Upper lobe of left lung (tissue), 4 donors: ENCODE measurements at regions not wholly inside any gene's neighbourhood (a gene's known extent, or its start where the extent isn't known, plus 50 kb on each side); places are given as distances from the start of the nearest gene placed in this dataset.

ENCODE experiments used
- EP300 ChIP-seq, 4 donors: sonication (generic); formaldehyde crosslinking; IDR thresholded peaks; one replicate each; pipeline ENCODE4 v1.5.1; 2017; ENCODE audit warnings: antibody characterized with exemption in 4 of 4, control low read depth in 2 of 4
- POLR2A ChIP-seq, 4 donors: fragments of 450-650 bp; IDR thresholded peaks; one replicate each; pipeline ENCODE4 v1.5.1; 2016 to 2017; ENCODE audit warnings: antibody characterized with exemption in 4 of 4, mild to moderate bottlenecking in 2 of 4
- POLR2AphosphoS5 ChIP-seq, 2 donors: sonication (generic); formaldehyde crosslinking; IDR thresholded peaks; one replicate each; pipeline ENCODE4 v1.5.1; 2017; ENCODE audit warnings: antibody characterized with exemption in 2 of 2
- TF ChIP-seq, protein P1 (sequence below), 6 experiments: fragments of 450-650 bp in 4 of 6; fragments of 200-600 bp in 2 of 6; sonication (generic) in 2 of 6; IDR thresholded peaks; one replicate each; pipeline ENCODE4 v1.5.1; 2016 to 2019; ENCODE audit warnings: antibody characterized with exemption in 6 of 6

- TF ChIP-seq, protein P1, sequence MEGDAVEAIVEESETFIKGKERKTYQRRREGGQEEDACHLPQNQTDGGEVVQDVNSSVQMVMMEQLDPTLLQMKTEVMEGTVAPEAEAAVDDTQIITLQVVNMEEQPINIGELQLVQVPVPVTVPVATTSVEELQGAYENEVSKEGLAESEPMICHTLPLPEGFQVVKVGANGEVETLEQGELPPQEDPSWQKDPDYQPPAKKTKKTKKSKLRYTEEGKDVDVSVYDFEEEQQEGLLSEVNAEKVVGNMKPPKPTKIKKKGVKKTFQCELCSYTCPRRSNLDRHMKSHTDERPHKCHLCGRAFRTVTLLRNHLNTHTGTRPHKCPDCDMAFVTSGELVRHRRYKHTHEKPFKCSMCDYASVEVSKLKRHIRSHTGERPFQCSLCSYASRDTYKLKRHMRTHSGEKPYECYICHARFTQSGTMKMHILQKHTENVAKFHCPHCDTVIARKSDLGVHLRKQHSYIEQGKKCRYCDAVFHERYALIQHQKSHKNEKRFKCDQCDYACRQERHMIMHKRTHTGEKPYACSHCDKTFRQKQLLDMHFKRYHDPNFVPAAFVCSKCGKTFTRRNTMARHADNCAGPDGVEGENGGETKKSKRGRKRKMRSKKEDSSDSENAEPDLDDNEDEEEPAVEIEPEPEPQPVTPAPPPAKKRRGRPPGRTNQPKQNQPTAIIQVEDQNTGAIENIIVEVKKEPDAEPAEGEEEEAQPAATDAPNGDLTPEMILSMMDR (IDR thresholded peaks at IDR 0.05): no peak
- TF ChIP-seq POLR2A (IDR thresholded peaks at IDR 0.05) (no peak), POLR2AphosphoS5 (IDR thresholded peaks at IDR 0.05) (no peak), EP300 (IDR thresholded peaks at IDR 0.05) (no peak)
These were observed 59.2 kb upstream of the CSNK1A1L start for GRCh38 chr13:37164635-37165034.
